ENCODE measurements at regions not wholly inside any gene's neighbourhood (a gene's known extent, or its start where the extent isn't known, plus 50 kb on each side); places are given as distances from the start of the nearest gene placed in this dataset.
A peak's percentile ranks its signal among the peaks of the same experiment; 100 is the strongest.

DNA sequence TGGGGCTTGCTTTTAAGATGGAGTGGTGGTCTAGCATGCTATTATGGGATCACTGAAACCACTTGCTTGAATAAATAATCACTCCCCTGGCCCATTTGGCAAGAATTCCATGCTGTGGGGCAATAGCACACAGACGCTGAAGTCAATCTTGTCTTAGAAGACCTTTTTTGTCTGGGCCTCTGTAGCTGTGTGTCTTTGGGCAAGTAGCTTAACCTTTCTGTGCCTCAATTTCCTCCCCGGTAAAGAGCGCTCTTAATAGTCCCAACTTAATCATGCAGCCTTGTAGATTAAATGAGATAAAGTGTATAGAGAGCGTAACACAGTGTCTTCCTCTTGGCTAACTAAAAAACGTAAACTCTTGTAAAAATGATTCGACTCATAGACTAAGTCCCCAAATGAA lies 125.4 kb upstream of the IGSF21 start:
- ATAC-seq (no peak), DNase-seq (ENCODE audit: low spot score in 2 of 2) (no peak)
- peaks cover 7 to 8% of the 10 kb centered on the region in 2 donors for H3K9me3 Mint-ChIP-seq
- no peak overlapping the region for H3K27ac Mint-ChIP-seq
- H3K36me3 Mint-ChIP-seq = peaks cover 0 to 8% of the 10 kb centered on the region in 2 donors

DNA sequence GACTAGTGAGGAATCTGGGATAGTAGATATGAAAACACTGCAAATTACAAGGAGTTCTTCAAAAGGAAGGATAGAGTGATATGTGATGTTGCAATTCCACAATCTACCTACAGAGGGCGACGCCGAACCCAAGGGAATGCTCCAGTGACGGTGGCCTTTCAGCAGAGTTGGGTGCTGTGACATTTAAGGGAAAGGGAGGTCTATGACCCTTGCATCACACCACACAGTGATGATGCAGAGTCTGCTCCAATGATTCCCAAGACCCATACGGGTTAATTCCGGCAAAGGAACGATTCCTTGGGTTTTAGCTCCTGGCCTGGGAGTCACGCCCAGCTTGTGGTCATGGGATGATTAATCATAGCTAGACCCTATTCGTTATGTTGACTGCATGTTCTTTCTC lies 123.0 kb upstream of the IGSF21 start:
- DNase-seq (ENCODE audit: low spot score in 2 of 2) (peak in 1 of 2 donors; percentile 41), ATAC-seq (no peak)
- no peak overlapping the region for H3K27ac Mint-ChIP-seq
- peaks cover 8 to 10% of the 10 kb centered on the region in 2 donors for H3K9me3 Mint-ChIP-seq
- H3K36me3 Mint-ChIP-seq = peaks cover 5 to 10% of the 10 kb centered on the region in 2 donors

DNA sequence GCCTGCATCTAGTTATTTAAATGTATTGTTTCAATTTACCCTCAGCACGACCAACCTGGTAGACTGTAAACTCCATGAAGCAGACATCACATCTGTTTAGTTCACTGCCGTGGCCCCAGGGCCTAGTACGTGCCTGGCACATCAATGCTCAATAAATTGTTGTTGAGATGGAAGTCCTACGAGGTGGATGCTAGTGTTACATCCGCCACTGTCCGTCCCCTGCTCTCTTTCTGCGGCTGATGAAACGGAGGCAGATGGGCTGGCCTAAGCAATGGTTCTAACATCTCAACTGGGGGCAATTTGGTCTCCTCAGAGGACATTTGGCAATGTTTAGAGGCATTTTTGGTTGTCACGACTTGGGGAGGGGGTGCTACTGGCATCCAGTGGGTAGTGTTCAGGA lies 121.4 kb upstream of the IGSF21 start:
- Mint-ChIP-seq H3K36me3 (peaks cover 5 to 10% of the 10 kb centered on the region in 2 donors), H3K9me3 (peaks cover 8 to 10% of the 10 kb centered on the region in 2 donors), H3K27ac (no peak overlapping the region)
- DNase-seq (ENCODE audit: low spot score in 2 of 2) (no peak), ATAC-seq (no peak)

DNA sequence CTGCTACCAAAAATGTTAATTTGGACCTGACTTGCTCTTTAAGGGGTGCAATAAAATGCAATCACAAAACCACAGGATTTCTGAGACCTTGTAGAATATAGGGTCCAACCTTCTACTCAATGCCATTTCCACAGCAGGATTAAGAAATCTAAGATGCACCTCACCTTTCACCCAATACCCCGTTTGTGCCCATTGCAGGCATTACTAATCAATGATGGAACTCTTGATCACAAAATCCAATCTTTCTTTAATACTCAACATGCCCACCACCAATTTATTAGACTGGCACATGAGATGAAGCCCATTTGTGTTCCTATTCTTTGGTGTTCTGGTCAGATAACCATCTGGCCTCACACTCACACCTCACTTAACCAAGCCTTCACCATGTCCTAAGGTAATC lies 117.2 kb upstream of the IGSF21 start:
- Mint-ChIP-seq H3K9me3 (peaks cover 8 to 10% of the 10 kb centered on the region in 2 donors), H3K36me3 (peaks cover 5 to 10% of the 10 kb centered on the region in 2 donors), H3K27ac (no peak overlapping the region)
- no peak for DNase-seq (ENCODE audit: low spot score in 2 of 2)
- no peak for ATAC-seq

DNA sequence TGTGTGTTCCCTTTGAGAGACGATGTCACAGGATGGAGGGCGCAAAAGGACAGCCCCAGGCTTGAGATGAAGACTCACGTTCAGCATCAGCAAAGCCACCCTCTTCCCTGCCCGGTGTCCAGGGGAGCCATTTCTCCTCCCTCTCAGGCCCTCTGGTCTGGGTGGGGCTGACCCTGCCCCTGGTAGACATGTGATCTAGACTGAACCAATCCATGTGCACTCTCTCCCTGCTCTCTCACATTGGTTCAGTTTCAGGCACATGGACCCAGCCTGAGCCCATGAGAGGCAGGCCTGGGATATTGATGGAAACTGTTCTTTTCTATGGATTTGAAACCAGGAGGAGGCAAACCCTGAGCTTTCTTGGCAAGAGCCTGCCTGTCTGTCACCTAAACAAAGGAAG lies 115.6 kb upstream of the IGSF21 start:
- peaks cover 3 to 4% of the 10 kb centered on the region in 2 donors for H3K9me3 Mint-ChIP-seq
- no peak overlapping the region for H3K27ac Mint-ChIP-seq
- no peak for ATAC-seq
- H3K36me3 Mint-ChIP-seq = peaks cover 4 to 5% of the 10 kb centered on the region in 2 donors
- DNase-seq (ENCODE audit: low spot score in 2 of 2) = no peak

DNA sequence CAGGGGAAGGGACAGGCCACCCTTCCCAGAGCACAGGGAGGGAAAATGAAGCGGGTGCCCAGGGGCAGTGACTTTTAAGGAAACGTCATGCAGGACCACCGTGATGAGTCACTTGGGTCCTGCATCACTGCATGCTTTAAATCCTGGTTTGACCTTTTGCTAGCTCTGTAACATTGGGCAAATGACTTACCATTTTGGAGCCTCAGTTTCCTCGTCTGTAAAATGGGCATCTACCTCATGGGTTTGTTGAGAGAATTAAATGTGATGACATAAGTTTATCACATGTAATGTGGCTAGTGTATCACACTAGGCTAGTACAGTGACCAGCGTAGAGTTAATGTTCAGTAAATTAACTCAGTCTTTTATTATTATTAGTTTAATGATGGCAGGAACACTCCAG lies 114.8 kb upstream of the IGSF21 start:
- H3K36me3 Mint-ChIP-seq = peaks cover 0 to under 1% of the 10 kb centered on the region in 2 donors
- ATAC-seq = no peak
- DNase-seq (ENCODE audit: low spot score in 2 of 2) = no peak
- H3K27ac Mint-ChIP-seq = no peak overlapping the region
- H3K9me3 Mint-ChIP-seq = no peaks in the 10 kb centered on the region

DNA sequence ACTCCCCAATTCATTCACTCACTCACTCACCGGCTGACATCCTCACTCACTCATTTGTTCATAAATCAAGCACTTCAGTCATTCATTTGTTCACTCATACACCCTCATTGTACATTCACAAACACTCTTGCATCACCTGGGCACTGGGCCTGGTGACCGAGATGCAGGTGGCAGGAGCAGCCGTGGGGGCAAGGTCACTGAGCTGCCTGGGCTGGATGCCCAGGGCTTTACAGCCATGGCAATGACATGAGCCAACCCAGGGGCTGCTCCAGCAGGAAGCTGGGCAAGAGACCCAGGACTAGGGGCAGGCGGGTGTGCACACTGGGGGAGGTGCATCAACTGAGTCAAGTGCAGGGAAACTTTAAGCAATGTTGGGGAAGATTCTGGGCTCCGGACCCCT lies 113.6 kb upstream of the IGSF21 start:
- Mint-ChIP-seq H3K9me3 (no peaks in the 10 kb centered on the region), H3K36me3 (no peaks in the 10 kb centered on the region), H3K27ac (no peak overlapping the region)
- DNase-seq (ENCODE audit: low spot score in 2 of 2) = no peak
- ATAC-seq = no peak

DNA sequence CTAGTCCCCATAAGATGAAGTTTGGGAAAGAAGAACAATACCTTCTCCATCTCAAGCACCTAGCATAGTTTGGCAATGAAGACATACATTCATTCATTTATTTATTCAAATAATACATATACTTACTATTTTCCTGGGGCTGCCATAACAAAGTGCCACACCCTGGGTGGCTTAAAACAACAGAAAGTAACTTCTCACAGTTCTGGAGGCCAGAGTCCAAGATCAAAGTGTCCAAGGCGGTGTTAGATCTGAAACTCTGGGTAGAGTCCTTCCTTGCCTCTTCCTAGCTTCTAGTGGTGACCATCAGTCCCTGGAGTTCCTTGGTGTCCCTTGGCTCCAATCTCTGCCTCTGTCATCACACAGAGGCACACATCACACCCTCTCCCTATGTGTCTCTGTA lies 112.1 kb upstream of the IGSF21 start:
- Mint-ChIP-seq H3K9me3 (no peaks in the 10 kb centered on the region), H3K36me3 (no peaks in the 10 kb centered on the region), H3K27ac (no peak overlapping the region)
- DNase-seq (ENCODE audit: low spot score in 2 of 2) = no peak
- no peak for ATAC-seq

DNA sequence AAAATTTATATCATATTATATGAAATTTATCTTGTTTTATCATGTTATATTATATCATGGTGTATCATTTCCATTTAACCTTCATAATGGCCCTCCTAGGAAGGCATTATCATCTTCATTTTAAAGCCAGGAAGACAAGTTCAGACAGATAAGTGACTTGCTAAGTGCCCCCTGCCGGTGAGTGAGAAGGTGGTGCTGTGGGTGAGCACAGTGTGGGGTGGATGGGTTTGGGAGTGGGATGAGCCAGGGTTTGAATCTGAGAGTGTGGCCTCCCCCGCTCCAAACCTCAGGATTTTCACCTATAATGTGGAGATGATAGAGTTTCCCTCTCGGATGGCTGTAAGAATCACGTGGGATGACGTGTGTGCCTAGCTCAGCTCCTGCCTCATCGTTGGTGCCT lies 108.7 kb upstream of the IGSF21 start:
- Mint-ChIP-seq H3K9me3 (no peaks in the 10 kb centered on the region), H3K36me3 (no peaks in the 10 kb centered on the region), H3K27ac (no peak overlapping the region)
- ATAC-seq = no peak
- no peak for DNase-seq (ENCODE audit: low spot score in 2 of 2)

DNA sequence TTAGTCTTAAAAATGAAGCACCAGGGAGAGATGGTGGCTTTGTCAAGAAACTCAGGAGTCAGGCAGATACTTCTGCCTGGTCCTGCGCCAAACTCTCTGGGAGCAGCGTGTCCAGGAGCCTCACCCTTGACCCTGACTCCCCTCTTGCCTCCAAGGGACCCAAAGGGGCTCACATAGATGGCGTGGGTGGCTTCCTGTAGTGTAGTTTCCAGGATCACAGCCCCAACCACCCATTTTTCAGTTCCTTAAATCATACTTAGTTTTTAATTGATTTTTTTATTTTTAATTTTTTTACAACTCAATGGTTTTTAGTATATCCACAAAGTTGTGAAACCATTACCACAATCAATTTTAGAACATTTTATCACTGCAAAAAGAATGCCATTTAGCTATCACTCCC lies 107.7 kb upstream of the IGSF21 start:
- ATAC-seq = no peak
- DNase-seq (ENCODE audit: low spot score in 2 of 2) = no peak
- H3K27ac Mint-ChIP-seq = no peak overlapping the region

DNA sequence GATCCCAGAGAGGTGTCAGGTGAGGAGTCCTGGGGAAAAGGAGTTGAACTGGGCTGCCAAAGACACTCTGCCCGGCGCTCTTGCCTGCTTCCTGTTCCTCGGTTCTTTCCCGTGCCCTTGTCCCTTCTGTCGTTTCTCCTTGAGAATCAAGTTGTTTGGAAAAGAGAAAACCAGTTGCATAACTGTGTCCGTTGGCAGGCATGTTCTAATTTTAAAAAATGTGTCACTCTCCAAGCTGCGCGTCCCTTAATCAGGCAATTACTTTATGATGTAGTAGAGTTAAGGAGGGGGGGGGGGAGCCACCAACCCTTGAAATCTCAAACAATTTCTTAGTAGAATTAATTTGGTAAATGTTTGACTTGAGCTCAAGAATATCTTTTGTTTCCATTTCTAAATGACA lies 105.9 kb upstream of the IGSF21 start:
- H3K9me3 Mint-ChIP-seq = no peaks in the 10 kb centered on the region
- ATAC-seq = no peak
- no peak for DNase-seq (ENCODE audit: low spot score in 2 of 2)
- no peak overlapping the region for H3K27ac Mint-ChIP-seq
- H3K36me3 Mint-ChIP-seq = no peaks in the 10 kb centered on the region

More for the DNA sequence above, 107.7 kb upstream of the IGSF21 start:
- no peaks in the 10 kb centered on the region for H3K9me3 Mint-ChIP-seq
- H3K36me3 Mint-ChIP-seq = no peaks in the 10 kb centered on the region

DNA sequence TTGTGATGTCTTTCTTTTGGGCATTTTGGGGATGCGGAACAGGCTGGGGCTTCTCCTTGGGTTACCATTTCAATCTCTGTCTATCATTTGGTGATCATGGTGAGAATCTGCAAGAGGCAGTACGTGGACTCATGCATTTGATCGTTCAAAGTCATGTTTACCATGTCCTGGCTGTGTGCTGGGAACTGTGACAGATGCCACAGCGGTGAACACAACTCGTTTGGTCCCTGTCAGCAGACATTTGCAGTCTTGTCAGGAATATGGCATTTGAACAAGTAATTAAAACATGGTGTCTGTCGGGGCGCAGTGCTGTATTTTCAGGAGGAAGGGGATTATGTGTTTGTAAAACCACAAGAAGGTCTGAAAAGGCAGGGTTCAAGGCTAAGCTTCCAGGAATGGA lies 103.3 kb upstream of the IGSF21 start:
- ATAC-seq (no peak), DNase-seq (ENCODE audit: low spot score in 2 of 2) (no peak)
- no peaks in the 10 kb centered on the region for H3K36me3 Mint-ChIP-seq
- no peaks in the 10 kb centered on the region for H3K9me3 Mint-ChIP-seq
- no peak overlapping the region for H3K27ac Mint-ChIP-seq

DNA sequence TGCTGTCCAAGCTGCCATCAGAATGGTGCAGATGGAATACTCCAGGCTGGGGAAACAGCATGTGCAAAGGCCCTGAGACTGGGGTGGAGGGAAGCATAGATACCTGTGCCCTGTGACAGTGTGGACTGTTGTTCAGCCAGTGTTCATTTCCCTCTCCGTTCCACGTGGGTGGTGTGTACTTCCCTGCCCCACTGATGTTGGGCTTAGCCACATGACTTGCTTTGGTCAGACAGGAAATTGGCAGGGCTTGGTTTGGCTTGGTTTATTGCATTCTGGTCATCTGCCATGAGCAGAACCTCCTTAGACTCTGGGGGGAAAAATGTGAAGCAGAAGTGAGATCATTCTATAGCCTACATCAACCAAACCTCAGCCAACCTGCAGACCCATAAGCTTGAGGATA lies 102.4 kb upstream of the IGSF21 start:
- no peak for DNase-seq (ENCODE audit: low spot score in 2 of 2)
- Mint-ChIP-seq H3K9me3 (no peaks in the 10 kb centered on the region), H3K27ac (no peak overlapping the region), H3K36me3 (no peaks in the 10 kb centered on the region)
- no peak for ATAC-seq

DNA sequence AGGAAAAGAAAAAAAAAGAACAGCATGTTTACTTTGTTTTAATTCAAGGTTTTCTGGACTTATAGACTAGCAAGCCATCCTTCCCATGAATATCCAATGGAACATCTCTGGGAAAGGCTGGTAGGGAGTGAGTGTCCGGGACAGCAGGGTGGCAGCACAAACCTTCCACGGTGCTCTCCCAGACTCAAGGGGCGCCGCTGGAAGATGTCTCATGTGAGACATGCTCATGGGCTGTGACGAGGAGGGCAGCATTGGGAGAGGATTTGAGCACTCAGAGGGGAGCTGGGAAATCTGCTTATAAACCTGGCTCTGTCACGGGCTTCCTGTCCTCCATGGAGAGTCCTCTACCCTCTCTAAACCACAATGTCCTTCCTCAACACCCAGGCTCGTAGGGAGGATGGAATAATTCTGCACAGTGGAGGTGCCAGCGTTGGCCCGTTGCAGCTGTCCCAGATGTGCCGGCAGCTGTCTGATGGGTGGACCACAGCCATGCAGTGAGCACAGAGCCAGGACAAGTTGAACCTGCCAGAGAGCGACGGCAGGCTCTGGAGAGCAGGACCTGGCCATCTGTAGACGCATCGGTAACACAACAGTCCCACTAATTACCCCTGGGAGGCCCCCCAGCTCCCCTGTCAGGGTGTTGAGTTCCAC lies 100.1 kb upstream of the IGSF21 start:
- Mint-ChIP-seq H3K27ac (no peak overlapping the region), H3K36me3 (no peaks in the 10 kb centered on the region), H3K9me3 (peaks cover 0 to 4% of the 10 kb centered on the region in 2 donors)
- ATAC-seq (no peak), DNase-seq (ENCODE audit: low spot score in 2 of 2) (no peak)

DNA sequence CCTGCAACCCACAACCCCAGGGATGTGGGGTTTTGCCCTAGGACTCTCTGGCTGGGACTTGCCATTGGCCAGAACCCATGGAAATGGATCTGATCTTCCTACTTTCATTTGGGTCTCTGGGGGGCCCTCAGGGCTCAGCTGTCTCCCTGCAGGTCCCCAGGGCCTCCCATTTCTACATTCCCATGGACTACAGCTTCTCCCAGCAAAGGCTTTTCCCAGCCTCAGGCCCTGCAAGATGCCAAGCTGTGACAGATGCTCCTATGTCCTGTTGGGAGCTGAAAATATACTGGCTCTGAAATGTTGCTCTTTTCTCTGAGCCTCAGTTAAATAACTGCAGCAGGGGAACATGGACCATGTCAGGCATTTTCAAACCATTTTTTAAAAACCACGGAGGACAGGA lies 99.5 kb upstream of the IGSF21 start:
- ATAC-seq (no peak), DNase-seq (ENCODE audit: low spot score in 2 of 2) (no peak)
- peaks cover 0 to 4% of the 10 kb centered on the region in 2 donors for H3K9me3 Mint-ChIP-seq
- H3K27ac Mint-ChIP-seq = no peak overlapping the region
- H3K36me3 Mint-ChIP-seq = no peaks in the 10 kb centered on the region

DNA sequence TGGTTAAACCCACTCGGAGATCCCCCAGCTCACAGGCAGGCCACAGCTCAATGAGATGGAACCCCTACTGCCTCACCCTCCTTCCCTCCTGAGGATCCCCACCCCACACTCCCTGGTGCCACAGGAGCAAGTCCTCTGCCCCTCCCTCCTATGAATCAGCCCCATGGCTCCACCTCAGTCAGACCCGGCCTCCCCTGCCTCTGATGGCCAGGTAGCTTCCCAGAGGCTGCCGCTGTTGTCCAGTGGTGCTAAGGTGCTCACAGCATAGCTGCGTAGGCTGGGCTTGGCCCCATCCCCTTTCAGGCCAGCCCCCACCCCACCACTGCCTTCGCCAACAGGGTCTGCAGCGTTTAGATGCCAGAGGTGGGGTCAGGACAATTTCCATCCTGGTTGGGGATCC lies 98.5 kb upstream of the IGSF21 start:
- H3K27ac Mint-ChIP-seq = no peak overlapping the region
- H3K9me3 Mint-ChIP-seq = peaks cover 0 to 4% of the 10 kb centered on the region in 2 donors
- ATAC-seq (no peak), DNase-seq (ENCODE audit: low spot score in 2 of 2) (no peak)
- H3K36me3 Mint-ChIP-seq = no peaks in the 10 kb centered on the region

DNA sequence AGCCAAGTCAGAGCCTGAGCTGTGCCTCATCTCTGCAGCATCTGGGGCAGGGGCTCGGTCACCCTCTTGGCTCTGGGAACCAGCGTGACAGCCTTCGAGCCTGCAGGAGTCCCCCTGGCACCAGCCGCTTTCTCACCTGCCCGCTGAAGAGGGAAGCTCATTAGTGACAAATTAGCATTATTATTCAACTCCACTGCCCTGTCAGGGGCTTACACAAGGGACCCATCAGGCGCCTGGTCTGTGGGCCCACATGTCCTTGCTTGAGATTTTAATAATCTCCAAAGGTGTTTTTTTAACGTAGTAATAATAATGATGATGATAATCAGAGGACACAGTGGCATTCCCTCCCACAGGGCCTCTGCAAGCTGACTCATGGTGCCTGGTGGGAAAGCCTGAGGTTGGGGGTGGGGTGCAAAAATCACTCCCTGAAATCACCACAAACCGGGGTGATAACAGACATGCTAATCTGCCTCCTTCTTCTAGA lies 98.1 kb upstream of the IGSF21 start:
- DNase-seq (ENCODE audit: low spot score in 2 of 2) (no peak), ATAC-seq (no peak)
- Mint-ChIP-seq H3K27ac (no peak overlapping the region), H3K9me3 (peaks cover 0 to 4% of the 10 kb centered on the region in 2 donors), H3K36me3 (no peaks in the 10 kb centered on the region)

DNA sequence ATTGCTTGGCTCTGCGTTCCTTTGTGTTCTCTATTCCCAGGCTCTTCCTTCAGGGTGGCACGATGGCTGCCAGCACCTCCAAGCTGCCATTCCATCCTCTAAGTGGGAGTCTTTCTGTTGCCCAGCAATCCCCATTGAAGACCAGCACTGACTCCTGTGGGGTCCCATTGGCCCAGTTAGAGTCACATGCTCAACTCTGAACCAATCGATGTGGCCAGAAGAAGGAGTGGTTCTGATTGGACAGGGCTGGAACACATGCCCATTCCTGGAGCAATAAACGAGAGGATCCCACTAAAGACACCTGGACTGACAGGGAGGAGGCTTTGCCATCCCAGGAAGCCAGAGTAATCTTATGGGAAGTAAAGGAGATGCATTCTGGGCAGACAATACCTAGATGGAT lies 97.2 kb upstream of the IGSF21 start:
- peaks cover 0 to 4% of the 10 kb centered on the region in 2 donors for H3K9me3 Mint-ChIP-seq
- DNase-seq (ENCODE audit: low spot score in 2 of 2) = no peak
- no peaks in the 10 kb centered on the region for H3K36me3 Mint-ChIP-seq
- no peak overlapping the region for H3K27ac Mint-ChIP-seq
- ATAC-seq = no peak

All from activated naive CD4-positive, alpha-beta T cell treated with anti-CD3 and anti-CD28 coated beads, Interleukin-2, amount 50 U/mL, for 72 hours (primary cell).